CD4-positive, alpha-beta T cell (primary cell): ENCODE measurements at regions not wholly inside any gene's neighbourhood (a gene's known extent, or its start where the extent isn't known, plus 50 kb on each side); places are given as distances from the start of the nearest gene placed in this dataset.
"Not testable (repeated sequence)": the region's sequence is repeated elsewhere in the genome, so short reads cannot be mapped to it uniquely, and the experiment has no call there.

Experiments
- ATAC-seq: fragments of 200-7000 bp; cut with Tn5 transposase; one replicate; pipeline ENCODE4 v1.10.0; 2022; ENCODE audit warnings: mild to moderate bottlenecking; ENCODE audit not compliant: poor library complexity
- CTCF ChIA-PET: fragments of 350-600 bp; sonication (Branson Sonifier 250); formaldehyde crosslinking; loops from one replicate; lab custom pipeline; 2021; ENCODE audit warnings: antibody characterized with exemption, inconsistent platforms; lab: Charles Lee
- POLR2A ChIA-PET: fragments of 350-600 bp; sonication (Branson Sonifier 250); formaldehyde crosslinking; loops from one replicate; lab custom pipeline; 2021; ENCODE audit warnings: antibody characterized with exemption, inconsistent platforms; lab: Charles Lee
- DNase-seq, 14 experiments: peaks; one replicate each; pipeline ENCODE4 v3.0.0-alpha.2; 2013 to 2020; ENCODE audit warnings: mixed read lengths in 2 of 14
- H3K27ac ChIP-seq, 2 donors: one replicate each; pipeline versions ENCODE4 v1.5.1 to v1.7.0; 2013; ENCODE audit warnings: low read length in 2 of 2, low read depth in 1 of 2, mild to moderate bottlenecking in 1 of 2
- H3K27me3 ChIP-seq, 2 experiments: 1 replicate in 1 of 2; 2 replicates in 1 of 2; pipeline versions ENCODE4 v1.6.1 to v1.7.0; 2013; ENCODE audit warnings: low read length in 2 of 2, control low read depth in 1 of 2, mild to moderate bottlenecking in 1 of 2, moderate library complexity in 1 of 2; ENCODE audit not compliant: insufficient read depth in 2 of 2, control insufficient read depth in 1 of 2
- H3K36me3 ChIP-seq: one replicate; pipeline ENCODE4 v1.6.1; 2013; ENCODE audit warnings: low read length, control low read depth; ENCODE audit not compliant: insufficient read depth
- H3K4me1 ChIP-seq: one replicate; pipeline ENCODE4 v1.6.1; 2013; ENCODE audit warnings: low read length, control low read depth; ENCODE audit not compliant: insufficient read depth
- H3K4me3 ChIP-seq: one replicate; pipeline ENCODE4 v1.5.1; 2013; ENCODE audit warnings: mild to moderate bottlenecking, low read length, moderate library complexity
- H3K9me3 ChIP-seq, 2 experiments: 1 replicate in 1 of 2; 2 replicates in 1 of 2; pipeline versions ENCODE4 v1.6.1 to v1.7.0; 2013; ENCODE audit warnings: low read length in 2 of 2, mild to moderate bottlenecking in 2 of 2, control low read depth in 1 of 2, moderate library complexity in 1 of 2; ENCODE audit not compliant: control insufficient read depth in 1 of 2, insufficient read depth in 1 of 2
- H3K27ac Mint-ChIP-seq: one replicate; pipeline ENCODE4 v1.8.0; 2020; ENCODE audit warnings: mixed read lengths
- H3K27me3 Mint-ChIP-seq: one replicate; pipeline ENCODE4 v1.8.0; 2021; ENCODE audit warnings: mixed read lengths
- H3K36me3 Mint-ChIP-seq: one replicate; pipeline ENCODE4 v1.8.0; 2021; ENCODE audit warnings: low read depth, mixed read lengths
- H3K4me1 Mint-ChIP-seq: one replicate; pipeline ENCODE4 v1.8.0; 2021; ENCODE audit warnings: low read depth, mixed read lengths
- H3K4me3 Mint-ChIP-seq: one replicate; pipeline ENCODE4 v1.8.0; 2020; ENCODE audit warnings: mild to moderate bottlenecking, mixed read lengths
- H3K9me3 Mint-ChIP-seq: one replicate; pipeline ENCODE4 v1.8.0; 2020; ENCODE audit warnings: mixed read lengths
- CTCF ChIP-seq: fragments of 200-600 bp; IDR thresholded peaks from one replicate; pipeline ENCODE4 v1.8.0; 2022; ENCODE audit warnings: antibody characterized with exemption, mild to moderate bottlenecking
- intact Hi-C, 2 experiments: fragments of 100-400 bp; cut with DNase I in 1 of 2; cut with micrococcal nuclease in 1 of 2; formaldehyde crosslinking; loops; one replicate each; pipeline versions ENCODE4 v1.15.1 to v1.9.0; 2023 to 2025; cut with DNase I, micrococcal nuclease

GRCh38 chr2:133642791-133643191, 74.5 kb upstream of the NCKAP5 start:
- H3K9me3 Mint-ChIP-seq, result no peaks in the 10 kb centered on the region
- TF ChIP-seq CTCF, result no peak
- Histone ChIP-seq H3K4me1 (no peaks in the 10 kb centered on the region), H3K36me3 (no peaks in the 10 kb centered on the region), H3K27me3 (no peaks in the 10 kb centered on the region), H3K4me3 (no peak overlapping the region), H3K9me3 (no peaks in the 10 kb centered on the region), H3K27ac (no peak overlapping the region)
- no peaks in the 10 kb centered on the region for H3K4me1 Mint-ChIP-seq
- no peak overlapping the region for H3K27ac Mint-ChIP-seq
- no peaks in the 10 kb centered on the region for H3K36me3 Mint-ChIP-seq
- CTCF ChIA-PET, result no interaction called here
- ATAC-seq (no peak), DNase-seq (no peak)
- POLR2A ChIA-PET, result no interaction called here
- H3K27me3 Mint-ChIP-seq, result no peaks in the 10 kb centered on the region
- no peak overlapping the region for H3K4me3 Mint-ChIP-seq
- intact Hi-C loops, result no loop called here

- CTCF ChIA-PET, result no interaction called here
- H3K9me3 Mint-ChIP-seq, result no peaks in the 10 kb centered on the region
- no peaks in the 10 kb centered on the region for H3K9me3 ChIP-seq
Measured at GRCh38 chr2:133643863-133644262, 75.6 kb upstream of the NCKAP5 start.

GRCh38 chr2:133644846-133645245, 76.6 kb upstream of the NCKAP5 start:
- no peaks in the 10 kb centered on the region for H3K4me1 ChIP-seq
- H3K36me3 Mint-ChIP-seq, result no peaks in the 10 kb centered on the region
- H3K27me3 Mint-ChIP-seq, result no peaks in the 10 kb centered on the region
- no peaks in the 10 kb centered on the region for H3K9me3 Mint-ChIP-seq
- no peaks in the 10 kb centered on the region for H3K9me3 ChIP-seq
- H3K27me3 ChIP-seq, result no peaks in the 10 kb centered on the region
- H3K36me3 ChIP-seq, result no peaks in the 10 kb centered on the region
- ChIA-PET POLR2A (no interaction called here), CTCF (no interaction called here)
- intact Hi-C loops, result no loop called here
- no peak for ATAC-seq
- no peak overlapping the region for H3K4me3 Mint-ChIP-seq
- TF ChIP-seq CTCF, result no peak
- H3K27ac ChIP-seq, result no peak overlapping the region
- no peak overlapping the region for H3K27ac Mint-ChIP-seq
- no peaks in the 10 kb centered on the region for H3K4me1 Mint-ChIP-seq
- no peak overlapping the region for H3K4me3 ChIP-seq
- DNase-seq, result no peak

More at GRCh38 chr2:133643863-133644262, 75.6 kb upstream of the NCKAP5 start:
- Histone ChIP-seq H3K4me1 (no peaks in the 10 kb centered on the region), H3K4me3 (no peak overlapping the region), H3K27me3 (no peaks in the 10 kb centered on the region), H3K27ac (no peak overlapping the region), H3K36me3 (no peaks in the 10 kb centered on the region)
- DNase-seq (no peak), ATAC-seq (no peak)
- Mint-ChIP-seq H3K36me3 (no peaks in the 10 kb centered on the region), H3K4me1 (no peaks in the 10 kb centered on the region), H3K27me3 (no peaks in the 10 kb centered on the region), H3K4me3 (no peak overlapping the region), H3K27ac (no peak overlapping the region)
- intact Hi-C loops, result no loop called here
- POLR2A ChIA-PET, result no interaction called here
- TF ChIP-seq CTCF, result no peak

GRCh38 chr2:133647386-133647785, 79.1 kb upstream of the NCKAP5 start:
- intact Hi-C loops, DNase-seq, H3K36me3 ChIP-seq, H3K9me3 Mint-ChIP-seq, H3K27me3 ChIP-seq, CTCF ChIA-PET, POLR2A ChIA-PET, H3K4me1 Mint-ChIP-seq, H3K27ac Mint-ChIP-seq, H3K27me3 Mint-ChIP-seq, H3K4me3 ChIP-seq, ATAC-seq, H3K4me1 ChIP-seq, H3K27ac ChIP-seq, H3K36me3 Mint-ChIP-seq, H3K4me3 Mint-ChIP-seq, H3K9me3 ChIP-seq: not testable (repeated sequence)
